Ishikawa (cell line): ENCODE measurements at regions not wholly inside any gene's neighbourhood (a gene's known extent, or its start where the extent isn't known, plus 50 kb on each side); places are given as distances from the start of the nearest gene placed in this dataset.

Experiments used
- CREB1 ChIP-seq: IDR thresholded peaks from 2 replicates; pipeline ENCODE4 v1.6.1; 2012; ENCODE audit warnings: low read depth
- TAF1 ChIP-seq: IDR thresholded peaks from 2 replicates; pipeline ENCODE4 v1.6.1; 2012; ENCODE audit warnings: low read depth, mild to moderate bottlenecking

GRCh38 chr5:158368686-158369085 lies 509.7 kb upstream of the CLINT1 start:
- TF ChIP-seq TAF1, result no peak
- TF ChIP-seq CREB1, result no peak
